ENCODE measurements at regions not wholly inside any gene's neighbourhood (a gene's known extent, or its start where the extent isn't known, plus 50 kb on each side); places are given as distances from the start of the nearest gene placed in this dataset.
"Not testable (repeated sequence)": the region's sequence is repeated elsewhere in the genome, so short reads cannot be mapped to it uniquely, and the experiment has no call there.

GRCh38 chr3:72519946-72520604 lies 328.2 kb downstream of the SHQ1 start:
- Mint-ChIP-seq H3K36me3 (ENCODE audit: low read depth) (peaks cover 3% of the 10 kb centered on the region), H3K27me3 (no peaks in the 10 kb centered on the region), H3K4me1 (peaks cover 35% of the 10 kb centered on the region), H3K9me3 (peaks cover 6% of the 10 kb centered on the region), H3K27ac (no peak overlapping the region), H3K4me3 (no peak overlapping the region)
- CTCF ChIA-PET = interaction anchor here (0.9 to 1.3 kb wide), 4 partner anchors 13 to 51 kb away, joined by 3 to 5 read pairs (median 4); no protein-coding TSS in a partner anchor
- DNase-seq = no peak
- POLR2A ChIA-PET = no interaction called here

GRCh38 chr3:72517921-72518424 lies 330.3 kb downstream of the SHQ1 start:
- no peak for DNase-seq
- H3K27ac Mint-ChIP-seq = no peak overlapping the region
- no peaks in the 10 kb centered on the region for H3K27me3 Mint-ChIP-seq
- H3K9me3 Mint-ChIP-seq = peaks cover 6% of the 10 kb centered on the region
- peaks cover 3% of the 10 kb centered on the region for H3K36me3 Mint-ChIP-seq (ENCODE audit: low read depth)
- H3K4me3 Mint-ChIP-seq = no peak overlapping the region
- CTCF ChIA-PET = interaction anchor here (1.1 kb wide), 1 partner anchor 169 kb away, joined by 6 read pairs; no protein-coding TSS in a partner anchor
- POLR2A ChIA-PET = no interaction called here
- H3K4me1 Mint-ChIP-seq = peaks cover 25% of the 10 kb centered on the region

DNA sequence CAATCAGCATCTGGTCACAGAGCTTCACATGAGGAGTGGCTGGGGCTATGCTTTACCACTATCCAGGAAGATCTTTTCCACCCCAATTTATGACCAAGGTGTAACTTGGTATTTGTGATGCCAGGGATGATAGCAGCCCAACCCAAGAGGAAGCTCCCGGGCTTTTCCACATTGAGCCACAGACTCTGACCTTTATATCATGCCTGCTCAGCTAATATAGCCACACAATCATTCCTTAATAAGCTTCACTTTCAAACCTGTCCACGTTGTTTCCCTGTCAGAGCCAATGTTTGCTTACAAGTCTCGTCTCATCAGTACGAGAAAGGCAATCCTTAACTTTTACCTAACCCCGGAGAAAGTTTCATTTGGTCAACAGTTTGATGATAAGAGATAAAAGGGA lies 330.9 kb downstream of the SHQ1 start:
- no peak overlapping the region for H3K4me3 Mint-ChIP-seq
- DNase-seq = no peak
- POLR2A ChIA-PET = no interaction called here
- peaks cover 21% of the 10 kb centered on the region for H3K4me1 Mint-ChIP-seq
- CTCF ChIA-PET = interaction anchor here (1.0 to 1.1 kb wide), 2 partner anchors 19 to 170 kb away, joined by 3 to 6 read pairs; no protein-coding TSS in a partner anchor
- no peaks in the 10 kb centered on the region for H3K27me3 Mint-ChIP-seq
- H3K36me3 Mint-ChIP-seq (ENCODE audit: low read depth) = peaks cover 3% of the 10 kb centered on the region
- peaks cover 6% of the 10 kb centered on the region for H3K9me3 Mint-ChIP-seq
- H3K27ac Mint-ChIP-seq = no peak overlapping the region

DNA sequence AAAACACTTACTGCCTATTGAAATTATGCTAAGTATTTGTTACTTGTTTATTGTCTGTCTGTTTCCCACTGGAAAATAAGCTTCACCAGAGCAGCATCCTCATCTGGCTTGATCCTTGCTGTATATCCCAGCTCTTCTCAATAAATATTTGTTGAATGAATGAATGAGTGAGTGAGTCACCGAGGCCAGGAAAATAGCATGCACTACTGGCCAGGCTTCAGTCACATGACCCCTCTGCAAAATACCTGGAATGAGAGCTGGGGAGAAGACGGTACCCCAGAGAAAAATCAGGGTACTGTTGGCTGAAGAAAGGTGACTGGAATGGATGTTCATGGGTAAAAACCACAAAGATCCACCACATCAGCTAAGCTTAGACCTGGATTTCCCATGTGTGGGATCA lies 331.9 kb downstream of the SHQ1 start:
- Mint-ChIP-seq H3K4me1 (peaks cover 16% of the 10 kb centered on the region), H3K36me3 (ENCODE audit: low read depth) (no peaks in the 10 kb centered on the region), H3K27ac (no peak overlapping the region), H3K4me3 (no peak overlapping the region), H3K27me3 (no peaks in the 10 kb centered on the region), H3K9me3 (peaks cover 2% of the 10 kb centered on the region)
- ChIA-PET POLR2A (no interaction called here), CTCF (interaction anchor here (2.0 kb wide), 1 partner anchor 9 kb away, joined by 4 read pairs; no protein-coding TSS in a partner anchor)
- DNase-seq = no peak

- Mint-ChIP-seq H3K36me3 (ENCODE audit: low read depth) (no peaks in the 10 kb centered on the region), H3K27ac (no peak overlapping the region), H3K27me3 (no peaks in the 10 kb centered on the region), H3K4me1 (peaks cover 12% of the 10 kb centered on the region), H3K4me3 (no peak overlapping the region), H3K9me3 (peaks cover 2% of the 10 kb centered on the region)
- no peak for DNase-seq
- CTCF ChIA-PET = interaction anchor here (2.0 kb wide), 1 partner anchor 10 kb away, joined by 4 read pairs; no protein-coding TSS in a partner anchor
- POLR2A ChIA-PET = no interaction called here
These were observed 332.3 kb downstream of the SHQ1 start for GRCh38 chr3:72515941-72516340.

GRCh38 chr3:72515281-72515680 lies 333.0 kb downstream of the SHQ1 start:
- H3K27me3 Mint-ChIP-seq = no peaks in the 10 kb centered on the region
- no peak for DNase-seq
- peaks cover 2% of the 10 kb centered on the region for H3K9me3 Mint-ChIP-seq
- no peaks in the 10 kb centered on the region for H3K36me3 Mint-ChIP-seq (ENCODE audit: low read depth)
- ChIA-PET CTCF (interaction anchor here (0.7 to 2.0 kb wide), 2 partner anchors 10 to 267 kb away, joined by 3 to 4 read pairs; no protein-coding TSS in a partner anchor), POLR2A (no interaction called here)
- H3K27ac Mint-ChIP-seq = no peak overlapping the region
- H3K4me3 Mint-ChIP-seq = no peak overlapping the region
- peaks cover 7% of the 10 kb centered on the region for H3K4me1 Mint-ChIP-seq

GRCh38 chr3:72510247-72510646 lies 338.0 kb downstream of the SHQ1 start:
- POLR2A ChIA-PET = no interaction called here
- H3K27ac Mint-ChIP-seq = no peak overlapping the region
- CTCF ChIA-PET = interaction anchor here (2.5 kb wide), 1 partner anchor 11 kb away, joined by 12 read pairs; no protein-coding TSS in a partner anchor
- H3K9me3 Mint-ChIP-seq = peaks cover 3% of the 10 kb centered on the region
- no peak overlapping the region for H3K4me3 Mint-ChIP-seq
- H3K36me3 Mint-ChIP-seq (ENCODE audit: low read depth) = no peaks in the 10 kb centered on the region
- DNase-seq = no peak
- H3K4me1 Mint-ChIP-seq = no peaks in the 10 kb centered on the region
- no peaks in the 10 kb centered on the region for H3K27me3 Mint-ChIP-seq

DNA sequence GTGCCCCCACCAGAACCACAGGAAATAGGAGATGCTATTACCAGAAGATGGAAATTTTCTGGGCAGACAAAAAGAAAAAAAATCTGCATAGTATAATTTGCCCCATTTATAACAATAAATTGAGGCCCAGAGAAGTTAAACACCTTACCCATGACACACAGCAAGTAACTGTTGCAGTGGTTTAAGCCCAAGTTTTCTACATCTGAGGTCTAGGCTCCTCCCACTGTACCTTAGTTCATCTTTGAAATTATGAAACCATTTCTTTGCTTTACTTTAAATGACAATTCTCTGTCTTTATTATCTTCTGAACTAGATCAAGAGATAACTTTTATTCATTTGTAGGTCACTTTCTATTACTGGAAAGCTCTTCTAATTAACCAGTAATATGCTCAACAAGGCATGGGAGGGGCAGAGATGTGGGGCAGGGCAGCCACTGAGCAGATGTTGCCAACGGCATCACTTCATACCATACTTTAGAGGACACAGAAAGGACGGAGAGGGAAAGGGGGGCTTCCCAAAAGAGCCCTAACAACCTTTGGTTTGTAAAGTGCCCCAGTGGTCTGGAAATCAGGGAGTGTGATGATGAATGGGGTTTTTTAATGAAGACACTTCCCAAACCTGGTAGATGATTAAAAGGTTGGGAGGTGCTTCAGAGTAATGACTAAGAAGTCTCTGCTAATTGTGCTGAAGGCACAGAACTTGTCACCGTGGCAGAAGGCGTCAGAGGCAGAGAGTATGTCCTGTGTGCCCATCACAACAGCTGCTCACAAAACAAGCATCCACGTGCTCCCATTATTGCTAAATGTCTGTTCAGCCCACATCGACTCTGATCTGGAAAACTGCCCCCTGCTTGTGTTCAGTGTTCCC lies 342.5 kb downstream of the SHQ1 start:
- no peaks in the 10 kb centered on the region for H3K27me3 Mint-ChIP-seq
- H3K9me3 Mint-ChIP-seq = peaks cover 8% of the 10 kb centered on the region
- H3K27ac Mint-ChIP-seq = no peak overlapping the region
- no peak for DNase-seq
- H3K4me3 Mint-ChIP-seq = no peak overlapping the region
- H3K4me1 Mint-ChIP-seq = no peaks in the 10 kb centered on the region
- POLR2A ChIA-PET = no interaction called here
- CTCF ChIA-PET = interaction anchor here (0.6 to 1.3 kb wide), 2 partner anchors 8 to 22 kb away, joined by 3 to 4 read pairs; no protein-coding TSS in a partner anchor
- no peaks in the 10 kb centered on the region for H3K36me3 Mint-ChIP-seq (ENCODE audit: low read depth)

DNA sequence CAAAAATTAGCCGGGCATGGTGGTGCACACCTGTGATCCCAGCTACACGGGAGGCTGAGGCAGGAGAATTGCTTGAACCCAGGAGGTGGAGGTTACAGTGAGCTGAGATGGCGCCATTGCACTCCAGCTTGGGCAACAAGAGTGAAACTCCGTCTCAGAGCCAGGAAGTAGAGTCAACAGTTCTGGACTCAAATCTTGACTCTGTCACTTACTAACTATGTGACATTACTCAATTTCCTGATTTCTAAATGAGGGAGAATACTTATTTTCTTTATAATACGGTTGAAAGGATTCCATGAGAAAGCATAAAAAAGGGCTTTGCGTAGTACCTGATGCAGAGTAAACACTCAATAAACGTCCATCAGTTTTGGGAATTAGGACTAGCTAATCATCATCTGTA lies 350.7 kb downstream of the SHQ1 start:
- H3K4me1 Mint-ChIP-seq; H3K4me3 Mint-ChIP-seq; DNase-seq; H3K27me3 Mint-ChIP-seq; H3K36me3 Mint-ChIP-seq (ENCODE audit: low read depth); H3K27ac Mint-ChIP-seq; POLR2A ChIA-PET: not testable (repeated sequence)
- CTCF ChIA-PET = interaction anchor here (0.8 to 1.9 kb wide), 4 partner anchors 9 to 48 kb away, joined by 3 to 5 read pairs (median 4); no protein-coding TSS in a partner anchor
- peaks cover 21% of the 10 kb centered on the region for H3K9me3 Mint-ChIP-seq

GRCh38 chr3:72496051-72496670 lies 352.1 kb downstream of the SHQ1 start:
- Mint-ChIP-seq H3K9me3 (peaks cover 18% of the 10 kb centered on the region), H3K36me3 (ENCODE audit: low read depth) (no peaks in the 10 kb centered on the region), H3K4me3 (no peak overlapping the region), H3K4me1 (no peaks in the 10 kb centered on the region), H3K27me3 (no peaks in the 10 kb centered on the region), H3K27ac (no peak overlapping the region)
- ChIA-PET CTCF (interaction anchor here (1.2 to 1.9 kb wide), 3 partner anchors 9 to 14 kb away, joined by 3 to 5 read pairs (median 4); no protein-coding TSS in a partner anchor), POLR2A (no interaction called here)
- DNase-seq = no peak

- Mint-ChIP-seq H3K36me3 (ENCODE audit: low read depth) (no peaks in the 10 kb centered on the region), H3K4me3 (no peak overlapping the region), H3K27ac (no peak overlapping the region), H3K9me3 (peaks cover 14% of the 10 kb centered on the region), H3K27me3 (no peaks in the 10 kb centered on the region), H3K4me1 (no peaks in the 10 kb centered on the region)
- DNase-seq = no peak
- ChIA-PET POLR2A (no interaction called here), CTCF (interaction anchor here (1.1 to 1.8 kb wide), 2 partner anchors 23 to 26 kb away, joined by 3 to 5 read pairs; no protein-coding TSS in a partner anchor)
These were observed 353.6 kb downstream of the SHQ1 start for GRCh38 chr3:72494626-72495025.

GRCh38 chr3:72494130-72494529 lies 354.1 kb downstream of the SHQ1 start:
- no peak overlapping the region for H3K4me3 Mint-ChIP-seq
- no peak for DNase-seq
- ChIA-PET CTCF (interaction anchor here (1.1 to 1.9 kb wide), 3 partner anchors 11 to 26 kb away, joined by 3 to 9 read pairs (median 5); no protein-coding TSS in a partner anchor), POLR2A (no interaction called here)
- H3K27ac Mint-ChIP-seq = no peak overlapping the region
- H3K36me3 Mint-ChIP-seq (ENCODE audit: low read depth) = no peaks in the 10 kb centered on the region
- H3K9me3 Mint-ChIP-seq = peaks cover 14% of the 10 kb centered on the region
- no peaks in the 10 kb centered on the region for H3K27me3 Mint-ChIP-seq
- no peaks in the 10 kb centered on the region for H3K4me1 Mint-ChIP-seq
